Smooth muscle cell of the brain vasculature (primary cell): ENCODE measurements at regions not wholly inside any gene's neighbourhood (a gene's known extent, or its start where the extent isn't known, plus 50 kb on each side); places are given as distances from the start of the nearest gene placed in this dataset.
"Not testable (repeated sequence)": the region's sequence is repeated elsewhere in the genome, so short reads cannot be mapped to it uniquely, and the experiment has no call there.

Experiments
- DNase-seq: peaks from one replicate; pipeline ENCODE4 v3.0.0-alpha.2; 2012; ENCODE audit warnings: low read depth, low spot score

DNA sequence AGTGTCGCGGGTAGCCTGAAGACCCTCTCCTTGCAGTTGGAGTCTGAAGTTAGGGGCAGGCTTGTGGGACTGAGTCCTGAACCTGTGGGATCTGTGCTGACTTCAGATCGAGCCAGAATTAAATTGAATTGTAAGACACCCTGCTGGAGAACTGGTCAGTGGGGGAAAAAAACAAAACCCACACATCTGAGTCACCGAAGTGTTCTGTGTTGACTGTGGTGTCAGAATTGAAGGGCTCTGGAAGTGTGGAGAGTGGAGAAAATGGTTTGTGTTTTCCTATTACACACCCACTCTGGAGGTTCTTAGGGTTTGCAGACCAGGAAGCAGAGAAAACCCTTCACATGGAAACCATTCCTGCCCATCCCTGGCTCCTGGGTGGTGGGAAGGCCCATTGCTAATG, 209.5 kb upstream of the GALNT2 start:
- no peak for DNase-seq

DNA sequence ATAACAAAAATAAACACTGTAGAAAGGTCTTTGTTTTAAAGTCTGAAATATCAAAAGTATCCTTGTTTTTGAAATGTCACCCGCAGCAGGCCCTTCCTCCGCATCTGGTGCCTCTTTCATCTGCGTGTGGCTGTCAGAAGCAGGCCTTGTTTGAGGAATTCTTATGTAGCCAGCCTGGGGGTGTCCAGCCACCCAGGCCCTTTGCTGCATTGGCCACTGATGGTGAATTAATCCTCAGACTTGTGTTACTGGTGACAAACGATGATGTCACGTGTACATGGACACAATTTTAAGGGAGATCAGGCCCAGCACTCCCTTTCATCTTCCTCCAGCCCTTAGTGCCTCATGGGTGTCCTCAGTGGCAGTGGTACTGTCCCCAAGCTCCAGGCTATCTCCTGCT, 208.0 kb upstream of the GALNT2 start:
- DNase-seq: no peak

DNA sequence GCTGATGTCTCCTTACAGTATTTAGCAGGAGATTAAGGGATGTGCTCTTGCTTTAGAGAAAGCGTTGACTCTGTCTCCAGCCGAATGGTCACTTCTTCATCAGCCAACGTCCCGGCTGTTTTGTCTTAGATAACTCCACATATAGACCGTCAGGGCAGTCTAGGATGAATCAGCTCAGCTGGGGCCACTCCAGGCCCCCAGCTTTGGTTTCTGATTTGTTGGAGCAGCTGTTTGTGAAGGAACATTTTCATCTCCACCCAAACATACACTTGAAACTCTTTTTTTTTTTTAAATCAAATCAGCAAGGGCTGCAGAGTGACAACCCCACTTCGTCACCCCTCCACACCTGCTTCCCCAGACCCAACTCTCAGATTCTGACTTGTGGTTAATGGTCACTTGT, 206.1 kb upstream of the GALNT2 start:
- no peak for DNase-seq

DNA sequence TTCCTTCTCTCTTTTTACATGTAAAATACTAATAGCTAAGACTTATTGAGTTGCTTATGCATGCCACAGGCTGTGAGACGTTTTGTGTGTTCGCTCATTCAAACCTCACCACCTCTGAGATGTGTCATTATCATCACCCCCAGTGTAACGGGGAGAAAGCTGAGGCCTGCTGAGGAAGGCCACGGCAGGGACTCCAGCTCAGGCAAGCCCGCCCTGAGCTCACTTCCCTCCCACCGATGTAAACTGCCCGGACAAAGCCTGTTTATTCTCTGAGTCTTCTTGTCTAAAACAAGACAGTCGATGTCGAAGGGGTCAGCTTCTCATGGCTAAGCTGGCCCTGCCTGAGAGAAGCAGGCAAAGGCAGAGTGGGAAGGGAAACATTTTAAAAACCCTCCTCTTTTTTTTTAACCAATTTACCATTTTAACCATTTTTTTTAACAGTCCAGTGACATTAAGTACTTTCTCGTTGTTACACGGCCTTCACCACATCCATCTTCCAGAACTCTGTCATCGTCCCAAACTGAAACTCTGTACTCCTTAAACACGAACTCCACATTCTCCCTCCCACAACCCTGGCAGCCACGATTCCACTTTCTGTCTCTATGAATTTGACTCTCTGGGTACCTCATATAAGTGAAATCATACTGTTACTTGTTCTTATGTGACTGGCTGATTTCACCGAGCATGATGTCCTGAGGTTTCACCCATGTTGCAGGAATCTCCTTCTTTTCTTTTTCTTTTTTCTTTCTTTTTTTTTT, 204.8 kb upstream of the GALNT2 start:
- peak; percentile 55 for DNase-seq

DNA sequence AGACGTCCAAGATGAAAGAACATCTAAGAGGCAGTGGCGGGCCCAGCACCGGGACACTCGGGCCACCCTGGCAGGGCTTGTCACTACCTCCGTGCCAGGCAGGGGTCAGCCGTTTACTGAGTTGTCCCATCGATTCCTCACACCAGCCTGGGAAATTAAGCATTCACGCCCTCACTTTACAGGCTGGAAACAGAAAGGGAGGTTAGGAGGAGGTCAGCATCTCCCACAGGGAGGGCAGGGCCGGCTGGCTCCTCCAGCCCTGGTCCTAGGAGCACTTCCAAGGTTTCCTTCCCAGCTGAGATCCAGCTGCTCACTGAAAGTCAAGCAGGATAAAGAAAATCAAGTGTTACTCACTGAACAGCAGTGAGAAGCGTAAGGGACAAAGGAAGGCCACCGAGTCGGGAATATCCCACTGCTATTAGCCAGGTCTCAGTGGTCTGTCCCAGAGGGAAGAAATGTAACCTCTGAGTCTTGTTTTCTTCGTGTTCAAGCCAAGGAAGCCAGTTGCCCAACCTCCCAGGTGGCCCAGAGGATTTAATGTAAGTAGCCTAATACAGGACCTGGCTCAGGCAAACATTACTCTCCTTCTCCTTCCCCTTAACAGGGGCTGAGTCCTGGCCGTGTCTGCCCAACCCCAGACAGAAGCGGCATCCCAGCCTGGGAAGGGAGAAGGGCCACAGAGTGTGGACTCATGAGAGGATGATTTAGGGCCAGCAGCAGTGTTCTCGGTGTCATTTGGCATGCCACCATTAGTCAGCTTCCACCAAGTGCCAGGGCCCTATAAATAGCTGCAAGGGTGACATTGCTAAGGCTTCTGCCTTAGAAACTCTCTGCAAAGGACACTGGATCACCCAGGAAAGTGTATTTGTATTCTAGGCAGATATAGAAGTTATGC, 203.1 kb upstream of the GALNT2 start:
- no peak for DNase-seq

DNA sequence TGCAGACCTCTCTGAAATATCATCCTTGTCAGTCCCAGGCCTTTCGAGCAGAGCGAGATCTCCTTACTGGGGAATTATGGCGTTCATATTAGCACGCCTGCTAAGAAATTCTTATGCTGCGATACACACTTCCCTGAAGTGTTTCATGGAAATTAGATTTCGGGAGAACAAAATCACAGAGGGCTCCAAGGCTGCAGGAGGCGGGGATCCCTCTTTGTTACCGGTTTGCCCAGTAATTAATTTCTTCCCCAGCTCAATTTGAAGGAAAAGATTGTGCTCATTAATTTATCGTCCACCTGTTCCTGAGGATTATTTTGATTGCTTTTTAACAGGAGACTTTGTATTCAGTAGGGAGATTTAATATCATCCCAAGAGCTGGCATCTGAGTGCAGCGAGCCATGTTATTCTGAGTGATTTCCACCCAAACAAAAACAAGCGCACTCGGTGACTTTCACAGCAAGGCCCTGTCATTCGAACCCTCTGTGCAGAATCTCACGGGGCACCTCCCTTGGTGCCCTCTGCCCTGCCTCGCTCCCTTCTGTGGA, 202.3 kb upstream of the GALNT2 start:
- no peak for DNase-seq

DNA sequence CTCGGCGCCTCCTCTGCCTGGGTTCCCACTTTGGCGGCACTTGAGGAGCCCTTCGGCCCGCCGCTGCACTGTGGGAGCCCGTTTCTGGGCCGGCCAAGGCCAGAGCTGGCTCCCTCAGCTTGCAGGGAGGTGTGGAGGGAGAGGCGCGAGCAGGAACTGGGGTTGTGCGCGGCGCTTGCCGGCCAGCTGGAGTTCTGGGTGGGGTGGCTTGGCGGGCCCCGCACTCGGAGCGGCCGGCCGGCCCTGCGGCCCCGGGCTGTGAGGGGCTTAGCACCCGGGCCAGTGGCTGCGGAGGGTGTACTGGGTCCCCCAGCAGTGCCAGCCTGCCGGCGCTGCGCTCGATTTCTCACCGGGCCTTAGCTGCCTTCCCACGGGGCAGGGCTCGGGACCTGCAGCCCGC, 201.7 kb upstream of the GALNT2 start:
- not testable (repeated sequence) for DNase-seq

DNA sequence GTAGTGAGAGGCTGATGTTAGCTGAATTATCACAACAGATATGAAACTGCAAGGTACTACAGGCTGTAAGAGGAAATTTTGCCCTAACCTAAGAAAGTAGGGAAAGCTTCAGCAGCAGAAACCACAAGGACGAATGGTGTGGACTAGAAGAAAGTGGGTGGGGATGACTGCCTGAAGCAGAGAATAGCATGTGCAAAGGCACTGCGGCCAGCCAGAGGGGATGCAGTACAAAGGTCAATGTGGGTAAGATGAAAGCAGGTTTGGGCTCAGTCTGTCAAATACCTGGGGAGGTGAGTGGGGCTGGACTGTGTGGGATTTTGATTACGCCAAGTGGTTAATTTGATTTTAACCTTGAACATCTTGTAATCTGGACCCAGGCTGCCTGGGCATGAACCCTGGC, 199.3 kb upstream of the GALNT2 start:
- DNase-seq: no peak

DNA sequence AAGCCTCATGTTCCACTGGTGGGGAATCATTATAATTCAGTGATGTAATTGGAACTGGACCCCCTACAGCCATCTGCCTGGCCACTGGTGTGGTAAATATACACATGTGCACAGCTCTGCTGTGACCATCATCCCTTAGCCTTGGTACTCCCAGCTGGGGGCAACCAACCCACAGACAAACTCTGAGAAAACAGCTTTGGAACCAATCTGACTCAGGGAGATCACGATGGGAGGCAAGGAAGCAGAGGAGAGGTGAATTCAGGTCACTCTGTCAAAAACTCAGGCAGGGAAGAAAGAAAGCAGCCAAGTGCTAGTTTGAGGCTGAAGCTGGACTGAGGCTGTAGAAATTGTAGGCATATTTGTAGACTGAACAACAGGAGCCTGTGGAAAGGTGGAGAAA, 197.8 kb upstream of the GALNT2 start:
- DNase-seq: peak; percentile 93

DNA sequence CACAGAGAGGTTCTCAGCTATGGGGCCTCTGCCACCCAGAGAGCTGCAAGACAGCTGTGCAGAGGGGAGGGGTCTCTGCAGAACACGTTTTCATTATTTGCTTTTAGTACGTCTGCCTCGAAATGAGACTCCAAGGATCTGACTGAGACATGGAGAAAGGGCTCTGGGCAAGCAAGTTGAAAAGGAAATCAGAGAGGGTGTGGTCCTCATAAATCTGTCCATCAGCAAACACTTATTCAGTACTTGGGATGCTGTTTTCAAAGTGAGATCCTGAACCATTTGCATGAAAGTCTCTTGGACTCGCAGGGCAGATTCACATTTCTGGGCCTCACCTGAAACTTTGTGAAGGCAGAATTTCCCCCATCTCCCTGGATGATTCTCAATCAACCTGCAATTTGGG, 197.4 kb upstream of the GALNT2 start:
- DNase-seq: no peak

DNA sequence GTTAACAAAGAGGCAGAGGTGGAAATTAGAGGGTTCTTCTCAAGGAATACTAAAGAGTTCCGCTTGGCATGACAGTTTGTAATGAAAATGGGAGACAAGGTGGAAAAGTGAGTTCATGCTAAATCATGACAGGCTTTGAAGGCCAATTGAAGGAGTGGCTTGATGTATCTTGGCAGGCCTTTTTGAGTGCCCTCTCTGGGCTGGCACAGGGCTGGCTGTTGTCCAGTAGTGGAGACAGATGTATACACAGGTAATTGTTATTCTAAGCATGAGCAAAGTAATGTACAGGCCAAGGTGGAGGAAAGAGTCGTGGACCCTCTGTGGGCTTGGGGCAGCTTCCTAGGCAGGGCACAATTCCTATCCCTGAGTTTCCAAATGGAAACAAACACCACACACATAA, 196.7 kb upstream of the GALNT2 start:
- DNase-seq: no peak

DNA sequence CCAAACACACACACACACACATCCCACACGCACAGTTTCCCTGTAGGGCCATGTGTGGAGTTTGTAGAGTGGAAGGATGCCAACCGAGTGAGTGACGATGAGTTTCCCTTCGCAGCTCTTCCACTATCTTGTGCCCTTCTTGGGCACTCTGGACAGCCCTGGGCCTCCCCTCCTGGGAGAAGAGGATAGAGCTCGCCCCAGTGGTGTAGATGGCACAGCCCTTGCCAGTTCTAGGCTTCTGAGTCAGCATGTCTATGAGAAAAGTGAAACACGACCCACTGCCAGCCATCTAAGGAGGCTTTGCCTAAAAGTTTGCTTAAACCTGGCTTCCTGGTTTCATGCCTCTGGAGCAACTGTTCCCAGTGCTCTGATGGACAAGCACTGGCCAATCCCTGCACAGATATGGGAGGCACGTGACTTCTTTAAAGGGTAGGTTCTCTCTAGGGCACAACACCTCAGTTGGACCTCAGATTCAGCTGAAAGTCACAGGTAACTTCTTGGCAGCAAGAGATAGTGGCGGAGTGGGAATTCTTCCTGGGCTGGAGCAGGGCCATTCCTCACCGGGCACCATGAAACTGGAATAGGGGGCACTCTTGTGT, 195.9 kb upstream of the GALNT2 start:
- DNase-seq: no peak

DNA sequence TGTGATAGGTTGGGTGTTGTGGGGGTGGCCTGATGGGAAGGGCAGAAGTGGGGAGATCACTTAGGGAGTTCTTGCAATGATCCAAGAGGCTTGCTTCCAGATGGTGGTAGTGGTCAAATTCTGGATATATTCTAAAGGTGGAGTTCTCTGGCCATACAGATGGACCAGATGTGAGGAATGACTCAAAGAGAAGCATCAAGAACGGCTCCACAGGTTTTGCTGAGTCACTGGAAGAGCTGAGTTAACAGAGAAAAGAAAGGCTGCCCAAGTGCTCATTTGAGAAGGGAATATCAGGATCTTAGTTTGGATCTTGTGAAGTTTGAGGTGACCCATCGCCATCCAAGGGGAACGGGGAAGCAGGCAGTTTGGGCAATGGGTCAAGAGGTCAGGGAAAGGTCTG, 192.9 kb upstream of the GALNT2 start:
- no peak for DNase-seq

DNA sequence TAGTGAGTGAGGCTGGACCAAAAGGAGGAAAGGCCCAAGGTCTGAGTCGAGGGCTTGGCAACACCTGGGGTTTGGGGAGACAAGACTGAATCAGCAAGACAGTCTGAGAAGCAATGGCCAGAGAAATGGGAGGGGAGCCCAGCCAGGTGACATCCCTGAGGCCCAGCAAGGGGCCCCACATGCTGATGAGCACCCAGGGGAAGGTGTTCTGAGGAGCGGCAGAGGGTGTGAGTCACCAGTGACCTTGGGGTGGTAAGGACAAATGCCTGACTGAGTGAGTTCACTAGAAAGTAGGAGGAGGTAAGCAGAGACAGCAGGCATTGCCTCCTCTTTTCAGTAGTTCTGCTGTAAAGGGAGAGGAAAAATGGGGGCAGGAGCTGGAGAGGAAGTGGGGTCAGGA, 192.4 kb upstream of the GALNT2 start:
- DNase-seq: no peak

DNA sequence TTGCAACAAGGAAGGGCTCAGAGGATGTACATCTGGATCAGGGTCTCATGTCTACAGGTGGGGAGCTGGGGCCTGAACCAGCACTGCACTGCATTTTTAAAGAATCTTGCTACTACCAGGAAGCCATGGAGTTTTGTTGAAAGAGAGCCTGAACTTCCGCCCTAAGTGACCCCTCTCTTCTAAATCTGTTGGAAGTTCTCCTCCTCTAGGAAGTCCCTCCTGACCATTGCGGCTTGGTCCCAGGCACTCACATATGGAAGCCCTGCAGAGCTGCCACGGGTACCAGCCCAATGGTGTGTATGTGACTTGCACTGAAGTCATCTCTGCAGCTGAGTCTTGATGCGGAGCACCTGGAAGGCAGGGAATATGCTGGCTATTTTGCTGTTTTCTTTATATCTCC, 192.0 kb upstream of the GALNT2 start:
- DNase-seq: no peak

DNA sequence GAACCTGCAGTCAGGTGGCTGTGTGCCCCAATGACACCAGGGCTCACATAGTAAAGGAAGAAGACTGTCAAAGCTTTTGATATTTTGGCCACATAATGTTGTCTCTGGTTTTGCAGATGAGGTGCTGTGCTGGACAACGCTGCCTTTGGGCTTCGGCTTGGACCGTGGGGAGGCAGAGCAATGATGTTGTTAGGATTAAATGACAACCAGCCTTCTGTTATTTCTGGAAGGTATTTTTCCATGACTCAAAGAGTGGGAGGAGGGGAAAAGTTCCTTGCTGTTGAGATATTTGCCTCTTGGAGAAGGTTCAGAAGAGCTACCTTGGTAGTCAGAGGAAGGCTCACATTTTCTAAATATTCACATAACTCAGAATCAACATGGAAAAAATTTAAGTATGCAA, 187.3 kb upstream of the GALNT2 start:
- DNase-seq: no peak

DNA sequence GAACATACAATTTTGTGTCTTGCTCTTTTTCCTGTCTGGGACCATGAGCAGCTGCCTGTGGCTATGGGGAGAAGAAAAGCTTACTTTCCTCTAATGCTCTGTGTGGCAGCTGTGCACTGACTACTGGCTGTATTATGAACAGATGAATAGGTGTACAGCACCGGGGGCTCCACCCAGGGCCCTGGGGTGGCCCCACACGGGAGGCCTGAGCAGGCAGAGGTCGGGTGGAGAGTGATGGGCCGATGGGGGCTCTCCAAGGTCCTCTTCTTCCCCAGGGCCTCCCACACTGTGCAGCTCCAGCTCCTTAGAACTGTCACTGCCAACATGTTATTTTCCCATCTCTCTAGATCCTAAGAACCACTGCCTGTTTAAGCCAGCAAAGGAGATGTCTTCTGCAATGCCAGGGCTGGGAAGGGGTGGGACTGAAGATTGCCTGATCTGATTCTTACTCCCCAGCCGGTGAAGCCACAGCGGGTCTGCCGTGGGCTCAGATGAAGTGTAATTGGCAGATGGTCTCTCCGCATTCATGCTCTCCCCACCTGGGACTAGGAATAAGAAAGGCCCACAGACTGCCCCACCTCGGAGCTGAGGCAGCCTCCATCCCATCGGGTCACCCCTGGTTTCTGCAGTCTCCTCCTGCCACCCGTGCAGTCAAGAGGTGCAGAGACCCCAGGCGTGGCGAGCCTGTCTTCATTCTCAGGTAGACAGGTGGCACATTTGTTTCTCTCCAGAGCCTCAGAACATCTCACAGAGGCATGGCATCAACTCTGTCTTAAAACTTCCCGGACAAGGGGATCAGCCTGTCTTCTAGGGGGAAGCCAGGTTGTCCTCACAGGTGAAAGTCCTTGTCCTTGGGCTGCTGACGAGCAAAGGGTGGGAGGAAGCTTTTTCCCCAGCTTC, 186.5 kb upstream of the GALNT2 start:
- no peak for DNase-seq

DNA sequence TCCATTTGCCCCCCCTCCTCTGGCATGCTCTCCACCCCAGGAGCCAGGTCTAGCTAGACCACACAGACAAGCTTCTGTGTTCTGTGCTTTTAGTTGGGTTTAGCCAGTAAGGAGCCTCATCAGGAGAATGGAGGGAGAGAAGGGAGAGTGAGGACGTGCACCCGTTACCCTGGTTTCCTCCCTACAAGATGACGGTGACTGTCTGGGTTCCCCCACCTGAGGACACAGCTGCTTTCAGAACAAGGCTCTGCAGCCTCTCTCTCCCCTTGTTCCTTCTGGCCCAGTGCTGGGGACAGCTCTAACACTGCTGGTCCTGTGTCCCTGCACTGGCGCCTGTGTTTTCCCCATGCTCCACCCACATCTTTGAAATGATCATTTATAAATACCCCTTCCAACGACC, 184.4 kb upstream of the GALNT2 start:
- DNase-seq: no peak

DNA sequence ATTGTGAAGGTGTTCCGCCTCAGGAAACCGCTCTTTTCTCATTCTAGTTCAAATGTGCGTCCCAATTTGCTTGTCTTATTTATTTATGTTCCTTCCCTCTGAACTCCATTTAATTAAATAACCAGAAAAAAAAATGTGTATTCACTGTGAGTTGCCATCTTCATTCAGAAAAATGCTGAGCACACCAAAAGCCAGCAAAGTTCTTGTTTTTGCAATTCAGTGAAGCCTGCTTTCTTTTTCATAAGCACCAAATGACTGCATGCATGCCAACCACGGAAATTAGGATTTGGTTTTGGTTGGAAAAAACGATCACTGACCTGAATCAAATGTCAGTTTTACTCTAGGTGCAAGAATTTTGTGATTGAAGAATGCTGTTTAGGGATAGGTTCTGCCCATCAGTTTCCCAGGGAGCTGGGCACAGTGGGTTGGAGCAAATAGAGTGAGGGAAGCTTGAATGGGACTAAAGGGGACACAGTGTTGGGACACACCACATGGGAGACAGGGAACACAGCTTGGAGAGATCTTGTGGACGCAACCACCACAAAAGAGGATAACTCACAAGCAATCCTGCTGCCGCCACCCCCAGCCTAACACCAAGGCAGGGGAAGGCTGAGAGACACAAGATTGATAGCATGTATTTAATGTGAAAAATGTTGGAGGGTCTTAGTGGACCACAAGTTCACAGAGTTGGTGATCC, 183.4 kb upstream of the GALNT2 start:
- no peak for DNase-seq

DNA sequence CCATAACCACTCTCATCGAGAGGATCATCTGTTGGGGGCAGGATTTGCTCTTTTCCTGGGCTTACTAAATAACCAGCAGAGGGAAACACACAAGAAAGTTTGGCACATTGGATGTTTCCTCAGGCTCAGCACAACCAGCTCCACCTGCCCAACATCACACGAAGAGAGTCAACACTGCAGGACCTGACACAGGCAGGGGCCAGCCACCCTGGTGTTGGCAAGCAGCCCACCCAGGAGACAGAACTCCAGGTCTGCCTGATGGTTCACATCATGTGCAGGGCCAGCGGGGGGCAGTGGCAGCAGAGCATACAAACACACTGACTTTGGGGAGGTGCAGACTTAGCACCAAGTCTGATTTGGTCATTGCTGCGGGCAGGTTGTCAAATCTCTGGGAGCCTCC, 182.3 kb upstream of the GALNT2 start:
- DNase-seq: no peak
